ENCODE measurements at regions not wholly inside any gene's neighbourhood (a gene's known extent, or its start where the extent isn't known, plus 50 kb on each side); places are given as distances from the start of the nearest gene placed in this dataset.

GRCh38 chr3:144272680-144273079 lies 301.1 kb downstream of the DIPK2A start:
- TF ChIP-seq CTCF (IDR thresholded peaks at IDR 0.05; ENCODE audit: low read length) (no peak), EZH2 (IDR thresholded peaks at IDR 0.05; ENCODE audit: borderline replicate concordance, low read length) (no peak)
